ENCODE measurements at regions not wholly inside any gene's neighbourhood (a gene's known extent, or its start where the extent isn't known, plus 50 kb on each side); places are given as distances from the start of the nearest gene placed in this dataset.

DNA sequence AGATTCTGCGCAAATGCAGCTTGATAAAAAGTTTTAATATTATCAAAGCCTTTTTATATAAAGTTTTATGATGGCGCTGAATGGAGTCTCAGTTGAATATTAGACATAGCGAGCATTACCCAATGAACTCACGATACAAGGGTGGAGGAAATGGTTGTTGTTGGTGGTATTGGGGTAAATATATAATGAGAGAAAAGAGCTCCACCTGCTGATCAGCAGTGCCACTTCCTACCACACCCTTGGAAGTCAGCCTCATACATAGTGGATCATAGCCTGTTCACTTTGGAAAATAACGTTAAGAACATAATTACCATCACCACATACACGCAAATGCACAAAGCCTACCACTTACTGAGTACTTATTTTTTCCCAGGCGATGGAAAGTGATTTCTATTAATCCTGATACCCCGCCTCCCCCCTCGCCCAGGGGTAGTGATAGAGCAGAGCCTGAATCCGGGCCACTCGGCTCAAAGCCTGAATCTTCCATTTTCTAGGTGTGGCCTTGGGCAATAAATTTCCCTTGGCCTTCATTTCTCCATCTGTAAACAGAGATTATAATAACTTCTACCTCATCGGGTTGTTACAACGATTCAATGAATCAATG is 358.3 kb downstream of the KLF5 start:
- DNase-seq, result no peak

DNA sequence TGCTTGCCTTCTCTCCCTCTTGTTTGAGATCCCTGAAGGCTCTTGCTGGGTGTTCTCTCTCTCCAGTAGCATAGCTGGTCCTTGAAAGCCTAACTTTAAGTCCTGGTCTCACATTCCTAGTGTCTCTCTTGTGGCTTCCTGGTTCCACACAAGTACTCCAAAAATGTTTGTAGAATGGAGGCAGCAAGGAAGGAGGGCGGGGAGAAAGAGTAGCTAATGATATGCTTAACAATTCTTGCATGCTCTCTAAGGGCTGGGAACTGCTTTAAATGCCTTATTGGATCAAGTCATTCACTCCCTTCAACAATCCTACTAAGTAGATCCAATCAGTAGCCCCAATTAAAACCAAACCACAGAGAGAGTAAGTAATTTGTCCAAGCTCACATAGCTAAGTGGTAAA is 357.3 kb downstream of the KLF5 start:
- DNase-seq, result no peak

DNA sequence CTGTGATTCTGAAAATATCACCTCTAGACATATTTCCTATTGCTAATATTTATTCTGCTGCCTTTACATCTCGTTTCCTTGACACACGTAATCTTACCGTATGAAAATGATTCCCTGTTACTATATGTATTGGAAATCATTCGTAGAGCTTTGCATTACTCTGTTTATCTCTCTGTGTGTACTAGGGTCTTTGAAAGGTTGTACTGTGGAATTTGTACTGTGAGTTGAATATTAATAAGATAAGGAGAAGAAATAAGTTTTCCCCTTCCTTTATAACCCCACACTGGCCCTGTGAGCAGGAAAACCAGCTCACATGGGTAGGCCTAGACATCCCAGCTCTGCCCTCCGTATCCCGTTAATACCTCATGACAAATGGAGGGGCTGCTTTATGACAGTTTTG is 354.9 kb downstream of the KLF5 start:
- DNase-seq, result no peak

- DNase-seq, result no peak
Measured at GRCh38 chr13:73412933-73413332, 354.1 kb downstream of the KLF5 start.

- peak; percentile 28 for DNase-seq
Measured at GRCh38 chr13:73411067-73411809, 352.4 kb downstream of the KLF5 start.

- no peak for DNase-seq
Measured at GRCh38 chr13:73406454-73406853, 347.6 kb downstream of the KLF5 start.

- DNase-seq, result no peak
Measured at GRCh38 chr13:73404581-73404980, 345.8 kb downstream of the KLF5 start.

- no peak for DNase-seq
Measured at GRCh38 chr13:73403355-73404120, 344.7 kb downstream of the KLF5 start.

- no peak for DNase-seq
Measured at GRCh38 chr13:73401769-73402168, 343.0 kb downstream of the KLF5 start.

- no peak for DNase-seq
Measured at GRCh38 chr13:73399347-73400216, 340.8 kb downstream of the KLF5 start.

DNA sequence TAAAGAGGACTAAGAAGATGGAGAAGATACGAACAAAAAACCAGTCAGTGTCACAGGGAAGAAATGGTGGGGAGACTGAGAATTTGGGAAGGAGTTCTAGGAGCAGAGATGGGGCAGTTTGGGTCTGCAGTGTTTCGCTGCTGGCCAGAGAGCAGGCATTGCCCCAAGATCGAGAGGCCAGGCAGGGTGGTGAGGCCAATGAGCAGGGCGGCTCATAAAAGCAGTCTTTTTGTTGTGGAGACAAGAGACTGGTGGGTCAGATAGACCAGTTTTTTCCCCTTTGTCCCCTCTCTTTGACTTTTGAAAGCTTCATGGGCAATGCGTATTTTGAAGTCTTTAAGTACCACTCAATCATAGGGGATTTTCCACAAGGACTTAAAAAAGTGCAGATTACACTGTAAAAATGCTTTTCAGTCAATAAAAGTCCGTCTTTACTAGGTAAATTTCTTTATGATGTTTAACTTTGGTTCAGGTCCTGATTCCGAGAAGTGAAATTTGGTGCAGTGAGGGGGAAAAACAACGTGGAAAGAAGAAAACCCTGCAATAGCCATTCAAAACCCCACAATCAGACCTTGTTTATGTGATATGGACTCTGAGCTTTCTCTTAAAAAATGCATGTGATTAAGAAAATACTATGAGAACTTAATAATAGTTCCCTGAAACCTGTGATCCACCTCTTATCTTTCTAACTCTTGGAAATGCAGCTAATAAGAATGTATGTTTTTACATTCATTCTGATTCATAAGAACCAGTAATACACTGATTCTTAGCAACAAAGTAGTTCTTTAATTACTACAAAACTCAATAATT is 338.9 kb downstream of the KLF5 start:
- no peak for DNase-seq

- no peak for DNase-seq
Measured at GRCh38 chr13:73394066-73394465, 335.3 kb downstream of the KLF5 start.

DNA sequence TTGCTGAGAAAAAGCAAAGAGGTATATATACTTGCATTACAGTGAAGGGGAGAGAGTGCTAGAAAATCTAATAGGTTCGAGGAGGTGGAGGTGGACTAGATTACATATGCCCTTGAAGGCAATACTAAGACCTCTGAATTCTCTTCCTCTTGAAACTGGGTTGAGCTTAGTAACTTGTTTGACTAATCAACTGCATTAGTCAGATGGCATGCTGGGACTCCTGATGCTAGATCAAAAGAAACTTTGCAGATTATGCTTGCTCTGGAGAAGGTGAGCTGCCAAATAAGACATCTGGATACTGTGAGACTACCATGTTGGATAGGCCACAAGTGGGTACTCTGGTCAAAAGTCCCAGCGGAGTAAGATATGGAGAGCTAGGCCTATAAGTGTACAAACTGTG is 331.3 kb downstream of the KLF5 start:
- no peak for DNase-seq

DNA sequence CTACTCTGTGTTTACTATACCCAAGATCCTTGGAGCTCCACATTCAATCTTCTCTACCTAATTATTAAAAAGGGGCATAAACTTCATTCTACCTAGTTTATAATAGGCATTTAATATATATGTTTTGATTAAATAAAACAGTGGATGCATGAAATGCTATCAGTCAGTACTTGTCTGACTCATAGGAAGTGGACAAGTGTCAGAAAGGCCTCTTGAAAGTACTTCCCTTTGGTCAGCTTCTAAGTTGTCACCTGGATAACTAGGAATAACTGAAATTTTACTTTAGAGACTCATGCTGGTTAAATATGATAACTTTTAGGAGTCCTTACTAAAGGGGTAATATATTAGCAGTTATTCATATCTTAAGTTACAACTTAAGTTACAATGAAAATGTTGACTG is 329.8 kb downstream of the KLF5 start:
- no peak for DNase-seq

DNA sequence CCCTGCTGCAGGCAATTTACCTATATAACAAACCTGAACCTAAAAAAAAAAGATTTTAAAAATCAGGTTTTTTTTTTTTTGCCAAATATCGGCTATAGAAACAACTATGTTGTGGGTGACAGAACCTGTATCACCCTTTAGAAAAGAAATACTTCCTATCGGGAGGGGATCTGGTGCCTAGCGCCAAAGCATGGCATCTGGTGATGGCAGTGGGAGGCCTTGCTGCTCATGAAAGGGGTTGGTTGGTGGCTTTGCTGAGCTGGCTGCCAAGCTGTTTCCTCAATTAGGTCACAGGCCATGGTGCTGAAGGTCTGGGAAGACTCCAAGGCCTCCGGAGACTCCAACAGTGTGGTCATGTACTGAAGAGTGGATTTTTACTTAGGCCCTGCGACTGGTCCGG is 328.5 kb downstream of the KLF5 start:
- no peak for DNase-seq

GRCh38 chr13:73385848-73386247 is 327.0 kb downstream of the KLF5 start:
- DNase-seq, result no peak

- no peak for DNase-seq
Measured at GRCh38 chr13:73372666-73373627, 314.1 kb downstream of the KLF5 start.

DNA sequence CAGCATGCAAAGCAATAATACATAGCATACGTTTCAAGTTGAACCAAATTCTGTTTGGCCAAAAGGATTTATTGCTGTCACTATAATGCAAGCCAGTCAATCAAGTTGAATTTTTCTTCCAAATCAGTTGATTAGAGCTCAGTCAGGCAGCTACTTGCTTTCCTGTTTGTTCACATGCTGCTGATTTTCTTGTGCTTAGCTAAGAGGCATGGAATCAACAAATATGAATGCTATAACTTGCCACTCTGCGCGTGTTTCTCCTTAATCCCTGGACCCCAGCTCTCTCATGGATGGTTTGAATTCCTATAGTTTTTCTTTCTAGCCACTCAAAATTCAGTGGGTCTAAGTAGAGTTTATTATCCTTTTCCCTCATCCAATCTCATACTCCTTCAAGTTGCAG is 311.3 kb downstream of the KLF5 start:
- no peak for DNase-seq

DNA sequence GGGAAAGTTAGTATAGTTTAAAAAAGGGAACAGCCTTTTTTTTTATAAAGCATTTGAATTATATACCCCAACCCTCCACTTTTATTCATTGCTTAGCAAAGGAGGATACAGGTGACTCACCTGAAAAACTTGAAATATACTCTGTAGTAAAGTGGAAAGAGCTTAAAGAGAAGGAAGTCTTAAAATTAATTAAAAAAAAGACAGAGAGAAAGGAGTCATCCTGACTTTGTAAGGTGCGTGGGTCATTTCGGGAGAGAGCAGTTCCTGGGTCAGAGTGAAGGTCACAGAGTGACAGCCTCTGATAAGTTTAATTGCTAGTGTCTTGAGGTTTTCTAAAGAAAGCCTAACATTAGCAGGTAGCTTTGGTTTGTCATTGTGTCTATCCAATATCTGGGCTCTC is 310.3 kb downstream of the KLF5 start:
- DNase-seq, result no peak

- no peak for DNase-seq
Measured at GRCh38 chr13:73368608-73369007, 309.8 kb downstream of the KLF5 start.

GRCh38 chr13:73367886-73368285 is 309.1 kb downstream of the KLF5 start:
- no peak for DNase-seq
